Germinal center (tissue), 1 donor: ENCODE measurements at regions not wholly inside any gene's neighbourhood (a gene's known extent, or its start where the extent isn't known, plus 50 kb on each side); places are given as distances from the start of the nearest gene placed in this dataset.
"Not testable (repeated sequence)": the region's sequence is repeated elsewhere in the genome, so short reads cannot be mapped to it uniquely, and the experiment has no call there.

Source experiments
- DNase-seq: peaks from one replicate; pipeline ENCODE4 v3.0.0; 2012; ENCODE audit warnings: mixed read lengths, low spot score

GRCh38 chr10:3375505-3375904 is 202.9 kb upstream of the PITRM1 start:
- DNase-seq, result no peak

DNA sequence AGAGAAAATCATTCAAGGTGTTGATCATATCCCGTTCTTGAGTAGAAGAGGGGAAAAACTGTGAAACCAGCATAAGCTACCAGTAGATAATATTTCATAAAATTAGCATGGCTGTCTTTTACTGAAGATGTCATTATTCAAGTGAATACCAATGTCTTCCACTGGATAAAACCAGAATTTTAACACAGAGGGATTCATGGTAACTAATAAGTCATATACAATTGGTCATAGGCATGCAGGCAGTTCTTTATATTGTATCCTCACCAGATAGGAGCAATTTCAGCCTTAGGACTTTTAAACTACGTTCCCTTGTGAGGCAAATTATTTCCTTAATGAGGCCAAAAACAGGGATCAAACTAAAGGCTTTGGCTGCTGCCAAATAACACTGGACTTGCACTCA is 202.3 kb upstream of the PITRM1 start:
- no peak for DNase-seq

DNA sequence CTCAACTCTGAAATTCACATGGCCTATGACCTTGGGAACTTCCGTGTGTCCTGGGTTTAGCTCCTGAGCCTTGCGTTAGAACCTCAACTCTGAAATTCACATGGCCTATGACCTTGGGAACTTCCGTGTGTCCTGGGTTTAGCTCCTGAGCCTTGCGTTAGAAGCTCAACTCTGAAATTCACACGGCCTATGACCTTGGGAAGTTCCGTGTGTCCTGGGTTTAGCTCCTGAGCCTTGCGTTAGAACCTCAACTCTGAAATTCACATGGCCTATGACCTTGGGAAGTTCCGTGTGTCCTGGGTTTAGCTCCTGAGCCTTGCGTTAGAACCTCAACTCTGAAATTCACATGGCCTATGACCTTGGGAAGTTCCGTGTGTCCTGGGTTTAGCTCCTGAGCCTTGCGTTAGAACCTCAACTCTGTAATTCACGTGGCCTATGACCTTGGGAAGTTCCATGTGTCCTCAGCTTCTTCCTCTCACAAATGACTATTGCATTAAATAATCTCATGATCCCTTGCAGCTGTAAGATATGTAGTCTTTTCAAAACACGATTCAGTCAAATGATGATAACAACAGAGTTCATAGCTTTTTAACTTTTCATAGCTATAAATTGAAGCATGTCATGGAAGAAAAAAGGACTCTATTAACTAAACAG is 200.9 kb upstream of the PITRM1 start:
- not testable (repeated sequence) for DNase-seq

DNA sequence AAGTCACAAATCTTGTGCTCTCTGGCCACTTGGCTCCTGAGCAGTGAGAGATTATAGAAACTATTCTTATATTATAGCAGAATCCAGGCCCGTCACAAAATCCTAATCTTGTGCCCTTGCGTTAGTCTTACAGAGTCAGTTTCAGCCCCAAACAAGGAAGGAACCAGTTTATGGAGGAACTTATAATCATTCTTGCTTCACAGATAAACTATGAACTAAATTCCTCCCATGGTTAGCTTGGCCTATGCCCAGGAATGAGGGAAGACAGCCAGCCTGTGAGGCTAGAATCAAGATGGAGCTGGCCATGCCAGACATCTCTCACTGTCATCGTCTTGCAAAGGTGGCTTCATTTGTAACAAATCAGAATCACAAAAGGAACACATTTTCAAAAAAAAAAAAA is 199.7 kb upstream of the PITRM1 start:
- DNase-seq, result no peak

DNA sequence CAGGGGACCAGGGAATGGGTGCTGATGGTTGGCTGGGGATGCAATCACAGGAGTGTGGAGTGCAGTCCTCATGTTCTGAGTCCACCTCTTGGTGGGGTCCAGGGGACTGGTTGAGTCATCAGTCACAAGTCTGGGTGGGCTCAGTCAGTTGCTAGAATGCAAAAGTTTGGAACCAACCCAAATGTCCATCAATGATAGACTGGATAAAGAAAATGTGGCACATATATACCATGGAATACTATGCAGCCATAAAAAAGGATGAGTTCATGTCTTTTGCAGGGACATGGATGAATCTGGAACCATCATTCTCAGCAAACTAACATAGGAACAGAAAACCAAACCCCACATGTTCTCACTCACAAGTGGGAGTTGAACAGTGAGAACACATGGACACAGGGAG is 199.0 kb upstream of the PITRM1 start:
- DNase-seq, result not testable (repeated sequence)

GRCh38 chr10:3366735-3367405 is 194.3 kb upstream of the PITRM1 start:
- DNase-seq, result no peak

DNA sequence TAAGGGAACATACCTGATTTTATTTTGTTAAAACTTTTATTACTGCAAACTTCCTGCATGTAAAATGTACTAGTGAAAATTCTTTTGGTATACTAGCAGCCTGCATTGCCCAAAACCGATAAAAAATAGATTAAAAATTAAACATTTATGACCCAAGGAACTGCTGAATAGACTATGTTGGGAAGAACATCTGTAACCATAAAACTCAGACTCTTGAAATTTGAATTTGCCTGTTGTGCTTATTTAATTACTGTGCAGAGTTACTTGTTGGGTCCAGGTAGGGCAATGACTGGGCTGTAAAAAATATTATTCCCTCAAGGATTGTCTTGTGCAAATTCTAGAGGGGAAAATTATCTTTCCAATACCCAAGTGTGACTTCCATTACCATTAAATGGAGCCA is 193.5 kb upstream of the PITRM1 start:
- DNase-seq, result no peak

DNA sequence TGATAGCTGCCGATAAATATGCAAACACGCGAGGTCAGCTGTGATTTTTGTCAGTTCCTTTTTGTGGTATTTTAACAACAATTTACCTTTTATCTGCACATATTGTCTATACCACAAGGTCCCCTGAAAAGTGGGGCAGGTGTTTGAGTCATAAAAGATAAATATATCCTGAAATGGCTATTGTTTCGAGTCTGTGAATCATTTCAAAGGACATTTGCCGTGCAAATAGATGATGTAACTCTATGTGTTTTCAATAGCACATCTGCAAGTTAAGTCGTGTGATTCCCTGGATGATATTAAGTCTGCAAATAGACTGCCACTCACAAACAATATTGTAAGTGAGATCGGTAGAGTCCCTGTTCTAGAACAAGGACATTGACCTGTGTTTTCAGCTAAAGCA is 193.0 kb upstream of the PITRM1 start:
- no peak for DNase-seq

GRCh38 chr10:3364768-3365480 is 192.3 kb upstream of the PITRM1 start:
- DNase-seq, result no peak

- DNase-seq, result no peak
Measured at GRCh38 chr10:3363311-3364045, 190.9 kb upstream of the PITRM1 start.

- no peak for DNase-seq
Measured at GRCh38 chr10:3362394-3362793, 189.8 kb upstream of the PITRM1 start.

DNA sequence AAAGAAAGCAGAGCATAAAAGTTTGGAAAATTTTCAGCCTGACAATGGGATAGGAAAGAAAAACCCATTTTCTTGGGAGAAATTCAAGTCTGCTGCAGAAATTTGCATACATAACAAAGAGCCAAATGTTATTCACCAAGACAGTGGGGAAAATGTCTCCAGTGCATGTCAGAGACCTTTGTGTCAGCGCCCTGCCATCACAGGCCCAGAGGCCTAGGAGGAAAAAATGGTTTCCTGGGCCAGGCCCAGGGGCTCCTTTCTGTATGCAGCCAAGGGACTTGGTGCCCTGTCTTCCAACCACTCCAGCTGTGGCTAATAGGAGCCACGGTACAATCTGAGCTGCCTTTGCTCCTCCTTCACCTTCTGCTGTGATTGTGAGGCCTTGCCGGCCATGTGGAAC is 189.1 kb upstream of the PITRM1 start:
- DNase-seq, result no peak

DNA sequence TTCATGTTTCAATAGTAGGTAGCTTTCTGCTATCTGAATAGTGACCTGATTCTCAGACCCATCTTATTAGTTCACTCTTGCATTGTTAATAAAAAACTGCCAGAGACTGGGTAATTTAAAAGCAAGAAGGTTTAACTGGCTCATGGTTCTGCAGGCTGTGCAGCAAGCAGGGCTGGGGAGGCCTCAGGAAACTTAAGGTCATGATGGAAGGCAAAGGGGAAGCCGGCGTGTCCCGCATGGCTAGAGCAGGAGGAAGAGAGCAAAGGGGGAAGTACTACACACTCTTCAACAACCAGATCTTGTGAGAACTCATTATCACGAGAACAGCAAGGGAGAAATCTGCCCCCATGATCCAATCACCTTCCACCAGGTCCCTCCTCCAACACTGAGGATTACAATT is 185.2 kb upstream of the PITRM1 start:
- DNase-seq, result no peak

GRCh38 chr10:3355536-3355935 is 183.0 kb upstream of the PITRM1 start:
- no peak for DNase-seq

DNA sequence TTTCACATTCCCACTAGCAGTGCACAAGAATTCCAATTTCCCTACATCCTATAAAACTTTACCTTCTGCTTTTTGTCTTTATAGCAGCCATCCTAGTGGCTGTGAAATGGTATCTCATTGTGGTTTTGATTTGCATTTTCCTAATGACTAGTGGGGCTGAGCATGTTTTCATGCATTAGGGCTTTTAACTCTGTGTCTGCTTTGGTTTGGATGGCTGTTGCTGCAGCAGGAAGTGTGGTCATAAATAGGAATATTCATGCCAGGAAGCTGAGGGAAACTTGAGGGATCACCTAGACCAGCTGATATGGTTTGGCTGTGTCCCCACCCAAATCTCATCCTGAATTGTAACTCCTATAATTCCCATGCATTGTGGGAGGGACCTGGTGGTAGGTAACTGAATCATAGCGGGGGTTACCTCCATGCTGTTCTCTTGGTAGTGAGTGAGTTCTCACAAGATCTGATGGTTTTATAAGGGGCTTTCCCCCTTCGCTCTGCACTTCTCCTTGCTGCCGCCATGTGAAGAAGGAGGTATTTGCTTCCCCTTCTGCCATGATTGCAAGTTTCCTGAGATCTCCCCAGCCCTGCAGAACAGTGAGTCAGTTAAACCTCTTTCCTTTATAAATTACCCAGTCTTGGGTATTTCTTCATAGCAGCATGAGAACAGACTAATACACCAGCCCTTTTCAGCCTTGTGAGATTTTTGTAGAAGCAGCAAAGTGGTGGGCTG is 181.8 kb upstream of the PITRM1 start:
- no peak for DNase-seq

- no peak for DNase-seq
Measured at GRCh38 chr10:3353235-3353634, 180.7 kb upstream of the PITRM1 start.

GRCh38 chr10:3350617-3351258 is 178.2 kb upstream of the PITRM1 start:
- DNase-seq, result no peak

GRCh38 chr10:3350205-3350604 is 177.6 kb upstream of the PITRM1 start:
- no peak for DNase-seq

GRCh38 chr10:3348564-3348963 is 176.0 kb upstream of the PITRM1 start:
- no peak for DNase-seq

- DNase-seq, result no peak
Measured at GRCh38 chr10:3347413-3348182, 175.0 kb upstream of the PITRM1 start.

GRCh38 chr10:3346851-3347250 is 174.3 kb upstream of the PITRM1 start:
- no peak for DNase-seq
